ENCODE measurements at regions not wholly inside any gene's neighbourhood (a gene's known extent, or its start where the extent isn't known, plus 50 kb on each side); places are given as distances from the start of the nearest gene placed in this dataset.

DNA sequence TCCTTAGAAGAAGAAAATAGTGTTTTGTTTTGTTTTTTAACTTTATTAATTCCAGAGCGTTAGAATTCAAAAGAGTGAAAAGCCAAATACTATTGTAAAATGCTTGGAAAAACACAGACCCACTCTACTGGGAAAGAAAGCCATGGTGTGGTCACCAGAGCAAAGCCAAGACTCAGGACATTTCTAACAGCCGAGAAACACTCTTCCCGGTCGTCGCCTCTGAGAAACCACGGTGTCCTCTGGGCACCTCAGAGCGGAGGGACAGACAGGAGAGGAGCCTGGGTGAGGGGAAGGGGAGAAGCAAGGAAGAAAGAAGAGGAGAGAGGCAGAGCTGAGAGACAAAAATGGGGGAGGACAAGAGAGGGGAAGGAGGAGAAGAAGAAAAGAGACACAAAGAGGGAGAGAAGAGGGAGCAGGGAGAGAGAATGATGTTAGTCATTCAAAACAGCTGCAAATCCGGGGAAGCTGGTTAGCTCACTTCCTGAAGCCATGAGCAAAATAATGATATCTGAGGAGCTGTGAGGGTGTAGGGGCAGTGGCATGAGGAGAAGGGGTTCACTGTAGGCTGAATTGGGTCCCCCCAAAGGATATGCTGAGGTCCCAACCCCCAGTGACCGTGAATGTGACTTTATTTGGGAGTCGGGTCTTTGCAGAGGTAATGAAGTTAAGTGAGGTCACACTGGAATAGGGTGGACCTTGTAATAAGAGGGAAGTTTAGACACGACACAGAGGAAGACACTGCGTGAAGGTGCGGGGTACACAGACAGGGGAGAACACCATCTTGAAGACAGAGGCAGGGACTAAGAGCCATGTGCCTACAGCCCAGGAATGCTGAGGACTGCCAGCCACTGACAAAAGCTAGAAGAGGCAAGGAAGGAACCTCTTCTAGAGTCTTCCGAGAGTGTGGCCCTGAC lies 58.2 kb upstream of the DMRTB1 start:
- DNase-seq = no peak

DNA sequence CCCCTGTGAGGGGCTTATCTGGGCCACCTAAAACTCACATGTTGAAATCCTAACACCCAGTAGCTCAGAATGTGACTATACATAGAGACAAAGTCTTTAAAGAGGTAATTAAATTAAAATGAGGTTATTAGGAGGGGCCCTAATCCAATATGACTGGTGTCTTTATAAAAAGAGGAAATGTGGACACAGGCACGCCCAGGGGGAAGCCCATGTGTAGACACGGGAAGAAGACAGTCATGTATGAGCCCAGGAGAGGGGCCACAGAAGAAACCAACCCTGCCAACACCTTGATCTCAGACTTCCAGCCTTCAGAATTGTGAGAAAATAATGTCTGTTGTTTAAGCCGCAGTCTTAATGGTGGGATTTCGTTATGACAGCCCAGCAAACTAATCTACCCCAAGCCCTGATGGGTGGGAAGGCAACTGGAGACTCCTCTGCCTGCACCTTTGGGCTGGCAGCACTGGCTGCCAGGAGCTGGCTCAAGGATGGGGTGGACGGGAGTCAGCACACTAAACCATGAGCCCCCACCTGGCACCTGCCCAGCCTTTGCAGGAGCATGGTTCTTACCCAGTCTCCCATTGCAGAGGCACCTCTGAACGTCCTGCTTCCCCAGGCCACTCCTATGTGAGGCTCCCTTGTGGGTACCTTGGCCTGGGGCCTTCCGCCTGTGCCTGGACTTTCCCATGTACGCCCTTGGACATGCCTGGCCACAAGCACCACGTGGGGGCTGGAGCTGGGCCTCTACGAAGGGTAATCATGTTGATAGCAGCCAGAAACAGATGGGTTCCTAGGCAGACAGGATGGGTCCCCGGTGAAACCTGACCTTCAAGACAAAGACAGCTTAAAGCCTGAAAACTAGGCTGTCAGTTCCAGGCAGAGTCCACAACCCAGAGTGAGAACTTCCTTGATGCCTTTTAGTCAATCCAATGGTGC lies 57.1 kb upstream of the DMRTB1 start:
- DNase-seq = no peak

DNA sequence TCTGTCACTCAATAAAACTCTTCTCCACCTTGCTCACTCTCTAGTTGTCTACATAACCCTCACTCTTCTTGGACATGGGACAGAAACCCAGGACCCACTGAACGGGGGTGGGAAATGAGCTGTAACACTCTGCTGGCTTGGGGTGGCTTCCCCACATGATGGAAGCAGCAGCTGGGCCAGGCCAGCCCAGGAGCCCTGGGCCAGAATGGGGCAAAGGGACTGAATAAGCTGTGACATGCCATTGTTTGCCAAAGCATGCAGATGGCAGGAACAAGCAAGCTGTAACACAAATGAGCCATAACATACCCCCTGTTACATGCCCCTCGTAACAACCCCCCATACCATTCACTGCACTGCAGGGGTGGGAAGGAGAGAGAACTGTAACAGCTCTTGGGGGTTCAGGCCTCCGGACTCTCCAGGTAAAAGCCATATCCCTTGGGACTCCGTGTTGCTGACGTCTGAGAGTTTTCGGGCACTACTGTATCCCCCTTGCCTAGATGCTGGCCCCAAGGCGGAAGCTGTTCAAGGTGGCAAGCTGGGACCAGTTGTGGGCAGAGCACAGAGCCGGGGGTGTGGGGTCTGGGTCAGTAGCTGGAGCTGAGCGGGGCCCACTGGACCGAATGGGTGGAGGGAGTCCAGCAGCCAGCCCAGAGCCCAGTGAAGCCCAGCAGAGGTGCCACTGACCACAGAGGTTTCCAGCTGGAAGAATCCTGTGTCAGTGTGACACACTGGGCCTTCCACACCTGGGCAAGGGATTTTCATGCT lies 56.1 kb upstream of the DMRTB1 start:
- DNase-seq = no peak

DNA sequence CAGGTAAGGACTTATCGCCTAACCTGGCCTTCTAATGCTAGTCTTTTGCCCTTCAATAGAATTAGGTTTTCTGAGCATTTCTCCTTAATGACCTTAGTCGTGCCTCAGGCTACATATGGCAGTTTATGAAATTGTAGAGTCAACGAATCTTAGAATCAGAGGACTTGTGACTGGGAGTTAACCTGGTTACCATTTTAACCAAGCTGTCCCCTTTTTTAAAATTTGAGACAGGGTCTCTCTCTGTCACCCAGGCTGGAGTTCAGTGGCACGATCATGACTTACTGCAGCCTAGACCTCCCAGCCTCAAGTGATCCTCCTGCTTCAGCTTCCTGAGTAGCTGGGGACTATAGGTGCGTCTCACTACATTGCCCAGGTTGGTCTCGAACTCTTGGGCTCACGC lies 53.5 kb upstream of the DMRTB1 start:
- DNase-seq = no peak

DNA sequence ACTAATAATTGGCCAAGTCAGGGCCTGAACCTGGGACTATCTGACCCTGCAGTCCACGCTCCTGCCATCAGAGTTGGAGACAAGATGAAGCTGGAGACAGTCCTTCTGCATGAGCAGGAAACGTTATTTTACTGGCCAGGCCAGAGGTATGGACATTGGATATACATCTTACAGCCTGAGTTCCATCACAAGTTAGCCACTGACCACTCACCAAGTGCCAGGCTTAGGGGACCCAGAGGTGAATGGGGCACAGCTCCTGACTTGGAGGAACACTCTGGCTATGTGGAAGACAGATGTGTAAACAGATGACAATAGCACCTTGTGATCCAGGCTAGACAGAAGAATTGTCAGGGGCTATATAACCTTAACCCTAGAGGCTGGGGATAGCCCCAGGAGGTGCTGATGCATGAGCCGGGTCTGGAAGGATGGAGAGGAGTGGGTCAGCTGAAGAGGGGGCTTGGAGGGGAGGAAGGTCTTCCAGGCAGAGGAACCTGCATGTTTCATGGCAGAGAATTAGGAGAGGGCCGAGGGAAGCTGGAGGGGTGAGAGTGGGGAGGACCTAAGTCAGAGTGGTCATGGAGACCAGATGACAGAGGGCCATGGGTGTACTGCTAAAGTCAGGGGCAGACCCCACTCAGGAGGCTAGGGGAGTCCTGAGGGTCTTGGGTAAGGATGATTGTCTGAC lies 52.5 kb upstream of the DMRTB1 start:
- no peak for DNase-seq

DNA sequence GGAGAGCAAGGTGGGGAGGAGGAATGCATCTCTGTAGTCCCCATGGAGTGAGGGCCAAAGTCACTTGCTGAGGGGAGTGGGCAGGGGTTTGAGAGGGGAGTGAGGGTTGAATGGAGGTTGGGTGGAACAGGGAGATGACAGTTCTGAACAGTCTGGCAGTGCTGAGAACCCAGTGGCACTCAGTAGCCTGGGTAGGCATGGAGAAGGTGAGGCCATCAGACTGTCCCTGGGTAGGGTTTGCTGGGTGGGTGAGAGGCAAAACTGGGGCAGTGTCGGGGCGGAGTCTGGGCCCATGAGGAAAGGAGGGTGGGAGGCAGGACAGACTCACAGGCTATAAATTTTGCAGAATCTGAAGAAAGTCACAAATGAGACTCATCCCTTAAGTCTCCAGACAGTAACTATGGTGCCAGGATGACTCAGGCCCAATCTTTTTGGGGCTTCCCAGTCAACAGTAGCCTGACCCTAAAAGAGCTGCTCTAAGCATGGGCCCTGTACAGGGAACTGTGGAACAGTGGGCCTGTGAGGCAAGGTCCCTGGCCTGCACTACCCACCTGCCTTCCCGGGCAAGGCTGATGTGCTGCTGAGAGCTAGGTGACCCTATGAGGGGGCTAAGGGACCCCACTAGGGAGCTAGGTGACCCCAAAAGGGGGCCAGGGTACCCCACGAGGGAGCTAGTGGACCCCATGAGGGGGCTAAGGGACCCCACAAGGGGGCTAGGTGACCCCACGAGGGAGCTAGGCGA lies 51.0 kb upstream of the DMRTB1 start:
- DNase-seq = no peak

DNA sequence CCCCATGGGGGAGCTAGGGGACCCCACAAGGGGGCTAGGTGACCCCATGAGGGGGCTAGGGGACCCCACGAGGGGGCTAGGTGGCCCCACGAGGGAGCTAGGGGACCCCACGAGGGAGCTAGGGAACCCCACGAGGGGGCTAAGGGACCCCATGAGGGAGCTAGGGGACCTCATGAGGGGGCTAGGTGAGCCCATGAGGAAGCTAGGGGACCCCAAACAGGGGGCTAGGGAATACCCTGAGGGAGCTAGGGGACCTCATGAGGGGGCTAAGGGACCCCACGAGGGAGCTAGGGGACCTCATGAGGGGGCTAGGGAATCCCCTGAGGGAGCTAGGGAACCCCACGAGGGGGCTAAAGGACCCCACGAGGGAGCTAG lies 50.5 kb upstream of the DMRTB1 start:
- no peak for DNase-seq

DNA sequence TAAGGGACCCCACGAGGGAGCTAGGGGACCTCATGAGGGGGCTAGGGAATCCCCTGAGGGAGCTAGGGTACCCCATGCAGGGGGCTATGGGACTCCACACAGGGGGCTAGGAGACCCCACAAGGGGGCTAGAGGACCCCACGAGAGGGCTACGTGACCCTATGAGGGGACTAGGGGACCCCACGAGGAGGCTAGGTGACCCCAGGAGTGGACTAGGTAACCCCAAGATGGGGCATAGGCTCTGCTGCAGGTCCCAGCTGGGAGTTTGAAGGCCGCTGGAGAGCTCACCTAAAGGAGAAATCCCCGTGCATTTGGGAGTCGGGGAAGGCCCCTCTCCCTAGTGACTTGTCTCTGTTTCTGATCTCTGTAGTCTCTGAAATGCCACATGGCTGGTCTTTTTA lies 50.0 kb upstream of the DMRTB1 start:
- DNase-seq = no peak
